ENCODE measurements at regions not wholly inside any gene's neighbourhood (a gene's known extent, or its start where the extent isn't known, plus 50 kb on each side); places are given as distances from the start of the nearest gene placed in this dataset.

DNA sequence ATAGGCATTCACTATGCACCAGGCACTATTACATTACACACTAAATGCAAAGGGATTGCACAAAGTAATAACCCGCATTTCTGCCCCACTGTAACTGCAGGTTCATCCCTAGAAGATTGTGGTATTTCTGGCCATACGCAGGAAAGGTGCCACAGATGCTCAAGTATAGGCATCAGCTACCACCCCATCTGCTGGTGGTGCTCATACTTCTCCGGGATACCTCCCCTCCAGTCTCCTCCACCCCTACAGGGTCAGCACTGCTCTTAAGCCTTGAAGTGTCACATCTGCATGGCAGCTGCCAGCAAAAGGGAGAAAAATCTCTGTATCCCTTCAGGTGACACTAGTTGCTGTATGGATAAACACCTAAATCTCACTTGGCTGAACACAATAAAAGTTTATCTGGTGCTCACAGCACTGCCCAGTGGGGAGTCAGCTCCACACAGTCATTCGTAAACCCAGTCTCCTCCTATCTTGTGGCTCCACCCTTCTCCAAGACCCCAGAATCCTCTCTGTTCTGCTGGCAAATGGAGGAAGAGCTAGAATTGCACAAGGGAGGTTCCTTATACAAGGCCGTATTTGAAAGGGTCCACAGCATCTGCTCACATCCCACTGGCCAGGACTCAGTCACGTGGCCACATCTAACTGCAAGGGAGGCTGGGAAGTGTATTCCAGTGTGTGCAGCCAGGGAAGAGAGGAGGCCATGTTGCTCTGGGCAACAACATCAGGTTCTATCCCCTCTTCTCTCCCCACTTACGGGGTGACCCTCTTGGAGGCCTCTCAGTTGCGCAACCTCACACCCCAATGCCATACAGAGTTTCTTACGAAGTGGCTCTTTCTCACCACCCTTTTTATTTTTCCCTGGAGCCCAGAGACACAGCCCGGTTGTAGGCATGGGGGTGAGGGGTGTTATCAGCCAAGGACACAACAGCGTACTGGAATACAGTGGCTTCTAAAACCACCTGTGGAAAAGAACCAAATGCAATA is 114.7 kb downstream of the BUD13 start:
- no peak for DNase-seq (ENCODE audit: low read depth)
- TF ChIP-seq, protein P1, sequence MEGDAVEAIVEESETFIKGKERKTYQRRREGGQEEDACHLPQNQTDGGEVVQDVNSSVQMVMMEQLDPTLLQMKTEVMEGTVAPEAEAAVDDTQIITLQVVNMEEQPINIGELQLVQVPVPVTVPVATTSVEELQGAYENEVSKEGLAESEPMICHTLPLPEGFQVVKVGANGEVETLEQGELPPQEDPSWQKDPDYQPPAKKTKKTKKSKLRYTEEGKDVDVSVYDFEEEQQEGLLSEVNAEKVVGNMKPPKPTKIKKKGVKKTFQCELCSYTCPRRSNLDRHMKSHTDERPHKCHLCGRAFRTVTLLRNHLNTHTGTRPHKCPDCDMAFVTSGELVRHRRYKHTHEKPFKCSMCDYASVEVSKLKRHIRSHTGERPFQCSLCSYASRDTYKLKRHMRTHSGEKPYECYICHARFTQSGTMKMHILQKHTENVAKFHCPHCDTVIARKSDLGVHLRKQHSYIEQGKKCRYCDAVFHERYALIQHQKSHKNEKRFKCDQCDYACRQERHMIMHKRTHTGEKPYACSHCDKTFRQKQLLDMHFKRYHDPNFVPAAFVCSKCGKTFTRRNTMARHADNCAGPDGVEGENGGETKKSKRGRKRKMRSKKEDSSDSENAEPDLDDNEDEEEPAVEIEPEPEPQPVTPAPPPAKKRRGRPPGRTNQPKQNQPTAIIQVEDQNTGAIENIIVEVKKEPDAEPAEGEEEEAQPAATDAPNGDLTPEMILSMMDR (IDR thresholded peaks at IDR 0.05; ENCODE audit: control insufficient read depth, insufficient read depth, low read depth, low read length, missing control alignments), result no peak
- H3K4me3 ChIP-seq (ENCODE audit: control insufficient read depth, low read depth, low read length), result no peak overlapping the region

DNA sequence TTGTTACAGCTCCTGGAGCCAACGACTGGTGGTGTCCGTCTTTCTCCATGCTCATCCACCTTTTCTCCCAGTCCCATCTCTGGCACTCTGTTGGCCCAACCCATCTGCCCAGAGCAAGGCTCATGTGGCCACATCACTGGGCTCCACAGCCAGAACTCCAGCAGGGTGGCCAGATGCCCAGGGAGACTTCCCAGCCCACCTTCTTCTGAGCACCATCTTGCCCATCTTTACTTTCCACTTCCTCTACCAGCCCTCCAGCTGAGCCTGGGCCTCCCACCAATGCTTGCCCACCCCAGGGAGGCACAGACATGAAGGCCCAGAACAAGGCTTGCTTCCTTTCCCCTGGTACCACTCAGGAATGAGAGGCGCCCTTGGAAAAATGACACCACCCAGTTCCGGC is 116.8 kb downstream of the BUD13 start:
- TF ChIP-seq, protein P1 (IDR thresholded peaks at IDR 0.05; ENCODE audit: control insufficient read depth, insufficient read depth, low read depth, low read length, missing control alignments), result no peak
- H3K4me3 ChIP-seq (ENCODE audit: control insufficient read depth, low read depth, low read length), result no peak overlapping the region
- DNase-seq (ENCODE audit: low read depth), result no peak

DNA sequence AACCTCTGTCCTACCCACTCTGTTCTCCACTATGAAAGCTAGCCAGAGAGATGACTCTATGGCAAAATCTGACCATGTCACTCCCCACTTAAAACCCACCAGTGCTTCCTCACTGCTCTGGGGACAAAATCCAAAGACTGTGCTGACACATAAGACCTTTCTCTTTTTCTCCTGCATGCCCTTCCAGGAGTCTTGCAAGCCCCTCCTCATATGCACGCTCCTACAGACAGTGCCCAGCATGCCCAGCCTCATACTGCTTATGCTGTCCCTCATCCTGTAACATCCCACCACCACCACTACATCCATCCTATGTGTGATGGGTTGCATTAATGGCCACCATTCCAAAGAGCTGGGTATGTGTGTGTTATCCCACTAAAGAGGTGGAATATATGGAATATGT is 118.3 kb downstream of the BUD13 start:
- TF ChIP-seq, protein P1 (IDR thresholded peaks at IDR 0.05; ENCODE audit: control insufficient read depth, insufficient read depth, low read depth, low read length, missing control alignments), result no peak
- DNase-seq (ENCODE audit: low read depth), result no peak
- H3K4me3 ChIP-seq (ENCODE audit: control insufficient read depth, low read depth, low read length), result no peak overlapping the region

DNA sequence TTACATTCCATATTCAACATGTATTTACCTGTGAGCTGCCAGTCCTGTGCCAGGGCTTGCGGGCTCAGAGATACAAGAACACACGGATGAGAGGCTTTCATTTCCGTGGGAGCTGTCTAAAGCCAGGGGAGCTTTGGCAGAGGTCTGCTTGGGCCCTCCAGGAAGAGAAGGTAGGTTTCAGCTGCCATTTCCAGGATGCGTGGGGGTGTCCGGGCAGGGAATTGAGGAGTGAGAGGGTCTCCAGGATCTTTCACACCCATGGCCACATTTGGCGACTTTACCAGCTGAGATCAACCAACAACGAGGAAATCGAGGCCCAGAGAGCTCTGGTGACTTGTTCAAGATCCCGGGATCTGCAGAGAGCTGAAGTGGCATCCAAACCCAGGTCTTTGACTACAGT is 119.6 kb downstream of the BUD13 start:
- DNase-seq (ENCODE audit: low read depth), result no peak
- TF ChIP-seq, protein P1 (IDR thresholded peaks at IDR 0.05; ENCODE audit: control insufficient read depth, insufficient read depth, low read depth, low read length, missing control alignments), result no peak
- no peak overlapping the region for H3K4me3 ChIP-seq (ENCODE audit: control insufficient read depth, low read depth, low read length)

DNA sequence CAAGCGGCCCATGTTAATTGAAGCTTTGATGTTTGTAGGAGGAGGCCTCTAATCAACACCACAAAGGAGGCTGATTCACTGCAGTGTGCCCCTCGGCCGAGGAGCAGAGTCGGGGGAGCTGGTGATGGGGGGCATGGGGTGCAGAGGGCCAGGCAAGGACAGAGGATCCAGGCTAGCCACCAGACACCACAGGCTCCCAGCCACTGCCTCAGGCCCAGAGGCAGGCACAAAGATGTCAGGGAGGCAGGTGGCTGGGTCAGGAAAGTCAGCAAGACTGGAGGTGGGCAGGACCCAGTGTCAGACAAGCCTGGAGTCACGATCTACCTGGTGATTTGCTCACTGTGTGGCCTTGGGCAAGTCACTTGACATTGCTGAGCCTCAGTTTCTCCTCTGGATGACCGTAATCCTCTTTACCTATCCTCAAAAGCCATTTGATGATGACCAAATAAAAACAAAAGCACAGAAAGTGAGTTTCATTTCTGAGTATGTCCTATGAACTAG is 121.0 kb downstream of the BUD13 start:
- H3K4me3 ChIP-seq (ENCODE audit: control insufficient read depth, low read depth, low read length), result no peak overlapping the region
- TF ChIP-seq, protein P1 (IDR thresholded peaks at IDR 0.05; ENCODE audit: control insufficient read depth, insufficient read depth, low read depth, low read length, missing control alignments), result no peak
- DNase-seq (ENCODE audit: low read depth), result no peak

DNA sequence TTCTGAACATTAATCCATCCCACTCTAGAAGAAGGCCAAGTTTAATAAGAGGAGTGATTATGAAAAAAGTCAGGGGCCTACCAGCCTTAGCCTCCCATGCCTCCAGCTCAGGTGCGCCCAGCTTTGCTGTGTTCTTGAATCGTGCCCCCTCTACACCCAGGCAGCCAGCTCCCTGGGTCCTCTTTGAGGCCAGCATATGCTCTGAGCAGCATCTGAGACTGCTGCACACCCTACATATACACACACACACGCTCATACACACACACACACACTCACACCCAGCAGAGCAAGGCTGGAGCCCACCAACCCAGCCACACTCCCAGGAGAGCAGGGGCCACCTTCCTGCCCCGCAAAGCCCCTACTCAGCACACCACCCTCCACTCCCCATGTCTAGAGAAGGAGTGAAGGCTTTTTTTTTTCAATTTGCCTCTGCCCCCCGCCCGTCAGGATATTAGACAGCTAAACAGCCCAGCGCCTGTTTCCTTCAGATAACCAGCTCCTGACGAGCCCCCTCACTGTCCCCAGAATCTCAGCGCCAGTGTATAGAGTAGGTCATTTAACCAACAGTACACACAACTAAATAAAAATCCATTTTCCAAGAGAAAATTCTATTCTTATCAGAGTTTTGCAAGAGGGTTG is 121.6 kb downstream of the BUD13 start:
- no peak overlapping the region for H3K4me3 ChIP-seq (ENCODE audit: control insufficient read depth, low read depth, low read length)
- DNase-seq (ENCODE audit: low read depth), result no peak
- TF ChIP-seq, protein P1 (IDR thresholded peaks at IDR 0.05; ENCODE audit: control insufficient read depth, insufficient read depth, low read depth, low read length, missing control alignments), result no peak

Data from AG09309 (cell line).